Stimulated activated naive CD8-positive, alpha-beta T cell treated with anti-CD3 and anti-CD28 coated beads, Interleukin-15, amount 100 ng/mL, for 72 hours (primary cell): ENCODE measurements at regions not wholly inside any gene's neighbourhood (a gene's known extent, or its start where the extent isn't known, plus 50 kb on each side); places are given as distances from the start of the nearest gene placed in this dataset.

Experiments used
- ATAC-seq: fragments of 150-1000 bp; cut with Tn5 transposase; 2 replicates; pipeline ENCODE4 v1.10.0; 2021; ENCODE audit warnings: mild to moderate bottlenecking, moderate library complexity
- DNase-seq, 2 donors: peaks; one replicate each; pipeline ENCODE4 v3.0.0; 2021 to 2022
- H3K27ac Mint-ChIP-seq, 2 donors: one replicate each; pipeline ENCODE4 v1.8.0; 2022; ENCODE audit warnings: mild to moderate bottlenecking in 2 of 2, mixed read lengths in 2 of 2, moderate library complexity in 2 of 2
- H3K27me3 Mint-ChIP-seq: one replicate; pipeline ENCODE4 v1.8.0; 2022; ENCODE audit warnings: mixed read lengths
- H3K4me1 Mint-ChIP-seq: one replicate; pipeline ENCODE4 v1.8.0; 2022; ENCODE audit warnings: mild to moderate bottlenecking, mixed read lengths
- H3K4me3 Mint-ChIP-seq, 2 donors: one replicate each; pipeline ENCODE4 v1.8.0; 2022; ENCODE audit warnings: mild to moderate bottlenecking in 2 of 2, mixed read lengths in 2 of 2, moderate library complexity in 1 of 2
- H3K9me3 Mint-ChIP-seq, 2 donors: one replicate each; pipeline ENCODE4 v1.8.0; 2022; ENCODE audit warnings: mixed read lengths in 2 of 2

- Mint-ChIP-seq H3K4me1 (no peaks in the 10 kb centered on the region), H3K27me3 (peaks cover 9% of the 10 kb centered on the region), H3K4me3 (no peak overlapping the region), H3K27ac (no peak overlapping the region), H3K9me3 (no peaks in the 10 kb centered on the region)
- no peak for DNase-seq
- no peak for ATAC-seq
These were observed 264.7 kb upstream of the ROPN1 start for GRCh38 chr3:124256599-124256998.

GRCh38 chr3:124257336-124257864 is 265.5 kb upstream of the ROPN1 start:
- Mint-ChIP-seq H3K4me3 (no peak overlapping the region), H3K27me3 (peaks cover 9% of the 10 kb centered on the region), H3K27ac (no peak overlapping the region), H3K4me1 (no peaks in the 10 kb centered on the region), H3K9me3 (no peaks in the 10 kb centered on the region)
- DNase-seq (no peak), ATAC-seq (no peak)

- Mint-ChIP-seq H3K9me3 (no peaks in the 10 kb centered on the region), H3K4me3 (no peak overlapping the region), H3K27ac (no peak overlapping the region), H3K27me3 (peaks cover 9% of the 10 kb centered on the region), H3K4me1 (no peaks in the 10 kb centered on the region)
- DNase-seq, result no peak
- no peak for ATAC-seq
These were observed 266.2 kb upstream of the ROPN1 start for GRCh38 chr3:124258057-124258500.

- no peaks in the 10 kb centered on the region for H3K9me3 Mint-ChIP-seq
- no peak overlapping the region for H3K27ac Mint-ChIP-seq
- ATAC-seq (peak; percentile 40), DNase-seq (no peak)
- H3K4me1 Mint-ChIP-seq, result no peaks in the 10 kb centered on the region
- no peak overlapping the region for H3K4me3 Mint-ChIP-seq
- H3K27me3 Mint-ChIP-seq, result peaks cover 7% of the 10 kb centered on the region
These were observed 268.4 kb upstream of the ROPN1 start for GRCh38 chr3:124260206-124260915.

GRCh38 chr3:124261306-124261705 is 269.4 kb upstream of the ROPN1 start:
- DNase-seq, result no peak
- no peak overlapping the region for H3K27ac Mint-ChIP-seq
- H3K9me3 Mint-ChIP-seq, result no peaks in the 10 kb centered on the region
- no peak for ATAC-seq
- H3K4me3 Mint-ChIP-seq, result no peak overlapping the region
- H3K27me3 Mint-ChIP-seq, result no peaks in the 10 kb centered on the region
- H3K4me1 Mint-ChIP-seq, result no peaks in the 10 kb centered on the region

GRCh38 chr3:124263168-124263567 is 271.2 kb upstream of the ROPN1 start:
- Mint-ChIP-seq H3K9me3 (no peaks in the 10 kb centered on the region), H3K4me3 (no peak overlapping the region), H3K4me1 (no peaks in the 10 kb centered on the region), H3K27ac (no peak overlapping the region), H3K27me3 (no peaks in the 10 kb centered on the region)
- no peak for ATAC-seq
- no peak for DNase-seq

GRCh38 chr3:124264346-124264745 is 272.4 kb upstream of the ROPN1 start:
- Mint-ChIP-seq H3K9me3 (no peaks in the 10 kb centered on the region), H3K27ac (no peak overlapping the region), H3K27me3 (no peaks in the 10 kb centered on the region), H3K4me1 (no peaks in the 10 kb centered on the region), H3K4me3 (no peak overlapping the region)
- ATAC-seq, result no peak
- no peak for DNase-seq

- ATAC-seq (no peak), DNase-seq (no peak)
- Mint-ChIP-seq H3K4me3 (no peak overlapping the region), H3K9me3 (no peaks in the 10 kb centered on the region), H3K27me3 (no peaks in the 10 kb centered on the region), H3K4me1 (no peaks in the 10 kb centered on the region), H3K27ac (no peak overlapping the region)
These were observed 274.6 kb upstream of the ROPN1 start for GRCh38 chr3:124266487-124266886.

- Mint-ChIP-seq H3K27me3 (peaks cover 4% of the 10 kb centered on the region), H3K27ac (no peak overlapping the region), H3K4me1 (no peaks in the 10 kb centered on the region), H3K9me3 (no peaks in the 10 kb centered on the region), H3K4me3 (no peak overlapping the region)
- ATAC-seq, result no peak
- no peak for DNase-seq
These were observed 275.5 kb upstream of the ROPN1 start for GRCh38 chr3:124267406-124267805.

- DNase-seq (no peak), ATAC-seq (no peak)
- no peaks in the 10 kb centered on the region for H3K4me1 Mint-ChIP-seq
- H3K9me3 Mint-ChIP-seq, result no peaks in the 10 kb centered on the region
- no peak overlapping the region for H3K27ac Mint-ChIP-seq
- no peak overlapping the region for H3K4me3 Mint-ChIP-seq
- peaks cover 8% of the 10 kb centered on the region for H3K27me3 Mint-ChIP-seq
These were observed 276.4 kb upstream of the ROPN1 start for GRCh38 chr3:124268355-124268754.

GRCh38 chr3:124269619-124270018 is 277.7 kb upstream of the ROPN1 start:
- Mint-ChIP-seq H3K4me3 (no peak overlapping the region), H3K4me1 (no peaks in the 10 kb centered on the region), H3K27me3 (peaks cover 8% of the 10 kb centered on the region), H3K9me3 (no peaks in the 10 kb centered on the region), H3K27ac (no peak overlapping the region)
- DNase-seq (no peak), ATAC-seq (no peak)

- Mint-ChIP-seq H3K27ac (no peak overlapping the region), H3K4me3 (no peak overlapping the region), H3K9me3 (peaks cover 0 to 1% of the 10 kb centered on the region in 2 donors), H3K4me1 (no peaks in the 10 kb centered on the region), H3K27me3 (peaks cover 8% of the 10 kb centered on the region)
- ATAC-seq (no peak), DNase-seq (no peak)
These were observed 280.8 kb upstream of the ROPN1 start for GRCh38 chr3:124272605-124273151.

GRCh38 chr3:124273651-124274050 is 281.7 kb upstream of the ROPN1 start:
- Mint-ChIP-seq H3K4me3 (no peak overlapping the region), H3K9me3 (peaks cover 0 to 6% of the 10 kb centered on the region in 2 donors), H3K27me3 (peaks cover 8% of the 10 kb centered on the region), H3K4me1 (no peaks in the 10 kb centered on the region), H3K27ac (no peak overlapping the region)
- ATAC-seq, result no peak
- DNase-seq, result no peak

- no peak for DNase-seq
- H3K4me1 Mint-ChIP-seq, result no peaks in the 10 kb centered on the region
- H3K27me3 Mint-ChIP-seq, result peaks cover 8% of the 10 kb centered on the region
- ATAC-seq, result no peak
- H3K27ac Mint-ChIP-seq, result no peak overlapping the region
- H3K9me3 Mint-ChIP-seq, result peaks cover 0 to 6% of the 10 kb centered on the region in 2 donors
- no peak overlapping the region for H3K4me3 Mint-ChIP-seq
These were observed 282.1 kb upstream of the ROPN1 start for GRCh38 chr3:124274051-124274450.

- no peak overlapping the region for H3K27ac Mint-ChIP-seq
- peaks cover 0 to 6% of the 10 kb centered on the region in 2 donors for H3K9me3 Mint-ChIP-seq
- DNase-seq (no peak), ATAC-seq (no peak)
- H3K4me3 Mint-ChIP-seq, result no peak overlapping the region
- no peaks in the 10 kb centered on the region for H3K4me1 Mint-ChIP-seq
- peaks cover 8% of the 10 kb centered on the region for H3K27me3 Mint-ChIP-seq
These were observed 283.5 kb upstream of the ROPN1 start for GRCh38 chr3:124275412-124275811.

- no peak overlapping the region for H3K4me3 Mint-ChIP-seq
- H3K9me3 Mint-ChIP-seq, result peaks cover 0 to 6% of the 10 kb centered on the region in 2 donors
- H3K27ac Mint-ChIP-seq, result no peak overlapping the region
- DNase-seq (no peak), ATAC-seq (no peak)
- H3K27me3 Mint-ChIP-seq, result peaks cover 8% of the 10 kb centered on the region
- H3K4me1 Mint-ChIP-seq, result no peaks in the 10 kb centered on the region
These were observed 284.2 kb upstream of the ROPN1 start for GRCh38 chr3:124276133-124276532.
